Panc1 (cell line): ENCODE measurements at regions not wholly inside any gene's neighbourhood (a gene's known extent, or its start where the extent isn't known, plus 50 kb on each side); places are given as distances from the start of the nearest gene placed in this dataset.

Experiments
- ATAC-seq: fragments of 200-7000 bp; cut with Tn5 transposase; 2 replicates; pipeline ENCODE4 v1.9.1; 2020; ENCODE audit warnings: mild to moderate bottlenecking, moderate library complexity
- BruUV-seq: library from RNA; stranded (reverse); fragments of 400-500 nt; replicated peaks from 2 replicates; lab custom pipeline; 2021; lab: Mats Ljungman, UMichigan
- CTCF ChIA-PET: fragments of 300-600 bp; sonication (Branson Sonifier 250); formaldehyde crosslinking; loops from one replicate; lab custom pipeline; 2022; ENCODE audit warnings: antibody characterized with exemption; lab: Charles Lee
- POLR2A ChIA-PET: fragments of 300-600 bp; sonication (Branson Sonifier 250); formaldehyde crosslinking; loops from one replicate; lab custom pipeline; 2022; ENCODE audit warnings: antibody characterized with exemption; lab: Charles Lee
- DNase-seq: peaks from one replicate; pipeline ENCODE4 v3.0.0-alpha.2; 2010; ENCODE audit warnings: low read depth, low spot score
- H3K27ac ChIP-seq: 2 replicates; pipeline ENCODE4 v1.5.1; 2011; ENCODE audit warnings: mild to moderate bottlenecking, low read length, inconsistent platforms
- H3K27me3 ChIP-seq: fragments of 200-500 bp; sonication (Bioruptor generic); 2 replicates; pipeline ENCODE4 v1.6.0; 2014; ENCODE audit warnings: low read length, inconsistent platforms; ENCODE audit not compliant: control insufficient read depth, insufficient read depth
- H3K36me3 ChIP-seq: fragments of 200-500 bp; sonication (Bioruptor generic); 2 replicates; pipeline ENCODE4 v1.5.1; 2014; ENCODE audit warnings: inconsistent platforms, mild to moderate bottlenecking, low read length, moderate library complexity; ENCODE audit not compliant: control insufficient read depth, insufficient read depth
- H3K4me1 ChIP-seq: 2 replicates; pipeline ENCODE4 v1.5.1; 2011; ENCODE audit warnings: inconsistent platforms, mild to moderate bottlenecking, low read length, moderate library complexity; ENCODE audit not compliant: control insufficient read depth, insufficient read depth
- H3K4me3 ChIP-seq, 2 experiments: 2 replicates each; pipeline ENCODE4 v1.5.1; 2011 to 2012; ENCODE audit warnings: low read depth in 2 of 2, low read length in 2 of 2, mild to moderate bottlenecking in 2 of 2, inconsistent platforms in 1 of 2, moderate library complexity in 1 of 2
- H3K9me3 ChIP-seq: fragments of 200-500 bp; sonication (Bioruptor generic); 2 replicates; pipeline ENCODE4 v1.5.1; 2014; ENCODE audit warnings: low read depth, mild to moderate bottlenecking, inconsistent platforms, low read length, moderate library complexity; ENCODE audit not compliant: control insufficient read depth, insufficient read depth
- CTCF ChIP-seq: fragments of 450-650 bp; IDR thresholded peaks from 2 replicates; pipeline ENCODE4 v1.5.1; 2017; ENCODE audit warnings: mild to moderate bottlenecking
- POLR2AphosphoS5 ChIP-seq: IDR thresholded peaks from 2 replicates; pipeline ENCODE4 v1.6.1; 2012; ENCODE audit warnings: mild to moderate bottlenecking, low read depth, low read length, moderate library complexity
- SIN3A ChIP-seq: IDR thresholded peaks from 2 replicates; pipeline ENCODE4 v1.6.1; 2012; ENCODE audit warnings: low read depth, mild to moderate bottlenecking, low read length, moderate library complexity, borderline replicate concordance; ENCODE audit not compliant: insufficient read depth
- TCF7L2 ChIP-seq: IDR thresholded peaks from 2 replicates; pipeline ENCODE4 v1.6.1; 2011; ENCODE audit warnings: mild to moderate bottlenecking, low read depth, low read length, inconsistent platforms
- in situ Hi-C: cut with HindIII; loops from 2 replicates; pipeline ENCODE4 v1.10.0; 2016; ENCODE audit warnings: low sequenced_read_pairs, low pct_unique_long_range_greater_than_20kb
- intact Hi-C: fragments of 100-400 bp; cut with micrococcal nuclease; formaldehyde crosslinking; loops from one replicate; pipeline ENCODE4 v1.10.0; 2022; ENCODE audit not compliant: unreplicated experiment
- TF ChIP-seq, protein P1 (sequence below), 2 experiments: IDR thresholded peaks; 2 replicates each; pipeline ENCODE4 v1.6.1; 2011 to 2012; ENCODE audit warnings: low read depth in 2 of 2, control low read depth in 1 of 2, low read length in 1 of 2, mild to moderate bottlenecking in 1 of 2, moderate library complexity in 1 of 2; ENCODE audit not compliant: insufficient read depth in 1 of 2

GRCh38 chr10:32156031-32156495, 99.8 kb upstream of the KIF5B start:
- Histone ChIP-seq H3K36me3 (no peaks in the 10 kb centered on the region; the same call in 1 of the 2 replicates), H3K4me1 (no peaks in the 10 kb centered on the region), H3K27me3 (no peaks in the 10 kb centered on the region; the same call in 1 of the 2 replicates), H3K4me3 (no peak overlapping the region), H3K27ac (no peak overlapping the region), H3K9me3 (no peaks in the 10 kb centered on the region)
- DNase-seq (no peak), ATAC-seq (no peak)
- no TSS peak for BruUV-seq
- POLR2A ChIA-PET = no interaction called here
- in situ Hi-C loops (no loop called here), intact Hi-C loops (no loop called here)
- CTCF ChIA-PET = no interaction called here
- TF ChIP-seq SIN3A (no peak), TCF7L2 (no peak), POLR2AphosphoS5 (no peak)
- TF ChIP-seq, protein P1, sequence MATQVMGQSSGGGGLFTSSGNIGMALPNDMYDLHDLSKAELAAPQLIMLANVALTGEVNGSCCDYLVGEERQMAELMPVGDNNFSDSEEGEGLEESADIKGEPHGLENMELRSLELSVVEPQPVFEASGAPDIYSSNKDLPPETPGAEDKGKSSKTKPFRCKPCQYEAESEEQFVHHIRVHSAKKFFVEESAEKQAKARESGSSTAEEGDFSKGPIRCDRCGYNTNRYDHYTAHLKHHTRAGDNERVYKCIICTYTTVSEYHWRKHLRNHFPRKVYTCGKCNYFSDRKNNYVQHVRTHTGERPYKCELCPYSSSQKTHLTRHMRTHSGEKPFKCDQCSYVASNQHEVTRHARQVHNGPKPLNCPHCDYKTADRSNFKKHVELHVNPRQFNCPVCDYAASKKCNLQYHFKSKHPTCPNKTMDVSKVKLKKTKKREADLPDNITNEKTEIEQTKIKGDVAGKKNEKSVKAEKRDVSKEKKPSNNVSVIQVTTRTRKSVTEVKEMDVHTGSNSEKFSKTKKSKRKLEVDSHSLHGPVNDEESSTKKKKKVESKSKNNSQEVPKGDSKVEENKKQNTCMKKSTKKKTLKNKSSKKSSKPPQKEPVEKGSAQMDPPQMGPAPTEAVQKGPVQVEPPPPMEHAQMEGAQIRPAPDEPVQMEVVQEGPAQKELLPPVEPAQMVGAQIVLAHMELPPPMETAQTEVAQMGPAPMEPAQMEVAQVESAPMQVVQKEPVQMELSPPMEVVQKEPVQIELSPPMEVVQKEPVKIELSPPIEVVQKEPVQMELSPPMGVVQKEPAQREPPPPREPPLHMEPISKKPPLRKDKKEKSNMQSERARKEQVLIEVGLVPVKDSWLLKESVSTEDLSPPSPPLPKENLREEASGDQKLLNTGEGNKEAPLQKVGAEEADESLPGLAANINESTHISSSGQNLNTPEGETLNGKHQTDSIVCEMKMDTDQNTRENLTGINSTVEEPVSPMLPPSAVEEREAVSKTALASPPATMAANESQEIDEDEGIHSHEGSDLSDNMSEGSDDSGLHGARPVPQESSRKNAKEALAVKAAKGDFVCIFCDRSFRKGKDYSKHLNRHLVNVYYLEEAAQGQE (IDR thresholded peaks at IDR 0.05; ENCODE audit: insufficient read depth in 1 of 2, low read depth in 2 of 2, low read length in 1 of 2) = no peak

GRCh38 chr10:32155075-32155516, 98.9 kb upstream of the KIF5B start:
- Histone ChIP-seq H3K27me3 (no peaks in the 10 kb centered on the region; the same call in 1 of the 2 replicates), H3K27ac (no peak overlapping the region), H3K36me3 (no peaks in the 10 kb centered on the region; the same call in 1 of the 2 replicates), H3K4me1 (no peaks in the 10 kb centered on the region), H3K9me3 (no peaks in the 10 kb centered on the region), H3K4me3 (no peak overlapping the region)
- ATAC-seq (no peak), DNase-seq (no peak)
- TF ChIP-seq, protein P1 (IDR thresholded peaks at IDR 0.05; ENCODE audit: insufficient read depth in 1 of 2, low read depth in 2 of 2, low read length in 1 of 2) = no peak
- TF ChIP-seq SIN3A = no peak
- TF ChIP-seq TCF7L2 = no peak
- TF ChIP-seq CTCF = no peak
- no peak for TF ChIP-seq POLR2AphosphoS5
- no TSS peak for BruUV-seq
- ChIA-PET CTCF (no interaction called here), POLR2A (no interaction called here)
- intact Hi-C loops = no loop called here
- in situ Hi-C loops = no loop called here
